ENCODE measurements at regions not wholly inside any gene's neighbourhood (a gene's known extent, or its start where the extent isn't known, plus 50 kb on each side); places are given as distances from the start of the nearest gene placed in this dataset.
"Not testable (repeated sequence)": the region's sequence is repeated elsewhere in the genome, so short reads cannot be mapped to it uniquely, and the experiment has no call there.

DNA sequence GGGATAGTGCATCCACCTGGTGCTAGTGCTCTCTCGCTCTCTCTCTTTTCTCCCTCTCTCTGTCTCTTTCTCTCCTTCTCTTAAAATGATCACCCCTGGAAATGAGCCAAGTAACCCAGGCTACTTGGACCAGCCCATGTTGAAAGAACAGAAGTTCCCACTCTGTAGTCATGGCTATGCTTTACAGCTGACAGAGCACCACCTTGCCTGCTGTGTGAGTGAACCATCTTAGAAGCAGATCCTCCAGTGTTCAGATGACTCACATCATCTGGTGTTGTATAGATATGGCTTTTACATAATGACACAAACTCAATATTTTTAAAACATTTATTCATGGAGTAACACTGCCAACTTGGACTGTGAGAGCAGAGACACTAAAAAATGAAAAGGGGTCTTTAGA, 57.7 kb upstream of the POMZP3 start:
- DNase-seq; H3K27me3 ChIP-seq (replicated peaks; ENCODE audit: control insufficient read depth, insufficient read depth, low read length, poor library complexity, severe bottlenecking); H3K4me3 ChIP-seq (ENCODE audit: insufficient read depth, low read depth, low read length, poor library complexity, severe bottlenecking); H3K9me3 ChIP-seq (ENCODE audit: control insufficient read depth, low read length); H3K36me3 ChIP-seq (ENCODE audit: control insufficient read depth, insufficient read depth, low read length); H3K4me1 ChIP-seq (ENCODE audit: control insufficient read depth, insufficient read depth, low read length, poor library complexity, severe bottlenecking); H3K27ac ChIP-seq (ENCODE audit: insufficient read depth, low read length, poor library complexity, severe bottlenecking): not testable (repeated sequence)

DNA sequence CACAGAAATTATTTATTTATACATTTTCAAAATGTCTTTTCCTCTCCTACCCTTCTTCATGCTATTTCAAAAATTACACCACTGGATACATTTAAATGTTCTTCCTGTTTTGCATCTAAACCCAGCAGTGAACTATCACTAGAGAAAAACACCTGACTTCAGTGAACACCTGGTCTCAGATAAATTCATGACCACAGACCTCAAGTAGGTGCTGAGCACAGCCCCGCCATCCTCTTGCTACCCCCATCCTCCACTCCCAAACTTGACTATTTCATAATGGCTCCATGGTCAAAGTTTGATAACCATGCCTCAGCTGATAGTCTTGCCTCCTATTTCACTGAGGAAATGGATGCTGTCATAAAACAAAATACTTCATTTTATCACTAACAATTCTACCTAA, 56.6 kb upstream of the POMZP3 start:
- H3K27me3 ChIP-seq (replicated peaks; ENCODE audit: control insufficient read depth, insufficient read depth, low read length, poor library complexity, severe bottlenecking); H3K9me3 ChIP-seq (ENCODE audit: control insufficient read depth, low read length); H3K4me1 ChIP-seq (ENCODE audit: control insufficient read depth, insufficient read depth, low read length, poor library complexity, severe bottlenecking); DNase-seq; H3K4me3 ChIP-seq (ENCODE audit: insufficient read depth, low read depth, low read length, poor library complexity, severe bottlenecking); H3K27ac ChIP-seq (ENCODE audit: insufficient read depth, low read length, poor library complexity, severe bottlenecking); H3K36me3 ChIP-seq (ENCODE audit: control insufficient read depth, insufficient read depth, low read length): not testable (repeated sequence)

DNA sequence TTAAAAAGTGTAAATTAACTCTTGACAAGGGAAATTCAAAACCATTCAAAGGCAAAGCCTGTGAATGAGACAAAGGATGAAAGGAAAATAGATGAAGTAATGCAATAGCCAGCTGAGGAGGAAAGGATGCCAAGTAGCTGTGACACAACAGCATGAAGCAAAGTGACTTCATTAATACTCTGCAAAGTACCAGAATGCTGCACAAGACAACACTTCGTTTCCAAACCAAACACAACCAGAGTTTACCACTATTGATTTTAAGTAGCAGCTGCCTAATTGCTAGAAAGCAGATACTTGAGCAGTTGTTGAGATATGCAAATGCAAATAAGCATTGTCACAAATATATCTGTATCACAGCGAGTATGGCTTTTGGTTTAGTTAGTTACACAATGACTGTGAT, 54.7 kb upstream of the POMZP3 start:
- H3K27me3 ChIP-seq (replicated peaks; ENCODE audit: control insufficient read depth, insufficient read depth, low read length, poor library complexity, severe bottlenecking); H3K4me1 ChIP-seq (ENCODE audit: control insufficient read depth, insufficient read depth, low read length, poor library complexity, severe bottlenecking); H3K27ac ChIP-seq (ENCODE audit: insufficient read depth, low read length, poor library complexity, severe bottlenecking); DNase-seq; H3K36me3 ChIP-seq (ENCODE audit: control insufficient read depth, insufficient read depth, low read length); H3K4me3 ChIP-seq (ENCODE audit: insufficient read depth, low read depth, low read length, poor library complexity, severe bottlenecking); H3K9me3 ChIP-seq (ENCODE audit: control insufficient read depth, low read length): not testable (repeated sequence)

- H3K27ac ChIP-seq (ENCODE audit: insufficient read depth, low read length, poor library complexity, severe bottlenecking); H3K36me3 ChIP-seq (ENCODE audit: control insufficient read depth, insufficient read depth, low read length); H3K4me1 ChIP-seq (ENCODE audit: control insufficient read depth, insufficient read depth, low read length, poor library complexity, severe bottlenecking); H3K4me3 ChIP-seq (ENCODE audit: insufficient read depth, low read depth, low read length, poor library complexity, severe bottlenecking); H3K9me3 ChIP-seq (ENCODE audit: control insufficient read depth, low read length); DNase-seq; H3K27me3 ChIP-seq (replicated peaks; ENCODE audit: control insufficient read depth, insufficient read depth, low read length, poor library complexity, severe bottlenecking): not testable (repeated sequence)
Measured at GRCh38 chr7:76679174-76679573, 52.1 kb upstream of the POMZP3 start.

- H3K27me3 ChIP-seq (replicated peaks; ENCODE audit: control insufficient read depth, insufficient read depth, low read length, poor library complexity, severe bottlenecking); DNase-seq; H3K27ac ChIP-seq (ENCODE audit: insufficient read depth, low read length, poor library complexity, severe bottlenecking); H3K9me3 ChIP-seq (ENCODE audit: control insufficient read depth, low read length); H3K4me3 ChIP-seq (ENCODE audit: insufficient read depth, low read depth, low read length, poor library complexity, severe bottlenecking); H3K4me1 ChIP-seq (ENCODE audit: control insufficient read depth, insufficient read depth, low read length, poor library complexity, severe bottlenecking); H3K36me3 ChIP-seq (ENCODE audit: control insufficient read depth, insufficient read depth, low read length): not testable (repeated sequence)
Measured at GRCh38 chr7:76678500-76678899, 51.4 kb upstream of the POMZP3 start.

DNA sequence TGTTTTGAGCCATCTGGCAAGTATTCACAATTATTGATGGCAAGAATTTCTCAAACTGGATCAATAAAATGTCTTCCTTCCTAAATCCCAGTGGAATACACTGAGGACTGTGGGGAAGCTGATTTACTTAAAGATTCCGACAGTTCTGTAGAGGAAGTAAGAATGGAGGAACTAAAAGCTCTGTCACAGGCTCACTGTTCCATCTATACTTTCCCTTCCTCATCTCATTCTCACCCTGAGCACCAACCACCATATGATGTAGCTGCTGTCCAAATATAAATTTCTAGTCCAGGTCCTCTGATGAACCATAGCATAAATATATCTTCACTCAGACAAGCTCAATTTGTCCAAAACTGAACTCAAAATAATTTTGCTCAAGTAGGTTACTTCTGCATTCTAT, 49.8 kb upstream of the POMZP3 start:
- H3K36me3 ChIP-seq (ENCODE audit: control insufficient read depth, insufficient read depth, low read length); H3K9me3 ChIP-seq (ENCODE audit: control insufficient read depth, low read length); H3K4me1 ChIP-seq (ENCODE audit: control insufficient read depth, insufficient read depth, low read length, poor library complexity, severe bottlenecking); H3K27me3 ChIP-seq (replicated peaks; ENCODE audit: control insufficient read depth, insufficient read depth, low read length, poor library complexity, severe bottlenecking); DNase-seq; H3K4me3 ChIP-seq (ENCODE audit: insufficient read depth, low read depth, low read length, poor library complexity, severe bottlenecking); H3K27ac ChIP-seq (ENCODE audit: insufficient read depth, low read length, poor library complexity, severe bottlenecking): not testable (repeated sequence)

Data from effector memory CD4-positive, alpha-beta T cell (primary cell).